ENCODE measurements at regions not wholly inside any gene's neighbourhood (a gene's known extent, or its start where the extent isn't known, plus 50 kb on each side); places are given as distances from the start of the nearest gene placed in this dataset.

GRCh38 chr13:50085063-50085462 is 69.8 kb downstream of the KCNRG start:
- Mint-ChIP-seq H3K9me3 (no peaks in the 10 kb centered on the region), H3K4me1 (peaks cover 34 to 36% of the 10 kb centered on the region in 2 donors), H3K36me3 (peaks cover 16% of the 10 kb centered on the region), H3K27me3 (ENCODE audit: low read depth in 2 of 2) (peaks cover 0 to 3% of the 10 kb centered on the region in 2 donors), H3K27ac (no peak overlapping the region), H3K4me3 (no peak overlapping the region)
- H3K9me3 ChIP-seq (ENCODE audit: control insufficient read depth, insufficient read depth, low read length), result no peaks in the 10 kb centered on the region
- H3K27ac ChIP-seq (ENCODE audit: low read length), result no peak overlapping the region
- DNase-seq (peak in 1 of 2 donors; percentile 63), ATAC-seq (no peak)
- intact Hi-C loops (cut with micrococcal nuclease), result loop anchor here (5.0 kb wide), 1 partner anchor 447 kb away; no protein-coding TSS in a partner anchor
- peaks cover 12% of the 10 kb centered on the region for H3K4me1 ChIP-seq (ENCODE audit: control insufficient read depth, insufficient read depth, low read length)
- peak; percentile 77 for TF ChIP-seq CTCF (IDR thresholded peaks at IDR 0.05)
- WGBS (ENCODE audit: insufficient coverage), result 0% methylated on average over 3 of the region's 4 CpGs
- H3K36me3 ChIP-seq (ENCODE audit: control insufficient read depth, insufficient read depth, low read length), result no peaks in the 10 kb centered on the region
- no peaks in the 10 kb centered on the region for H3K27me3 ChIP-seq (ENCODE audit: control insufficient read depth, insufficient read depth, low read length)
- H3K4me3 ChIP-seq (ENCODE audit: low read length), result no peak overlapping the region

GRCh38 chr13:50089633-50090032 is 74.4 kb downstream of the KCNRG start:
- no peaks in the 10 kb centered on the region for H3K9me3 Mint-ChIP-seq
- Histone ChIP-seq H3K36me3 (ENCODE audit: control insufficient read depth, insufficient read depth, low read length) (no peaks in the 10 kb centered on the region), H3K27me3 (ENCODE audit: control insufficient read depth, insufficient read depth, low read length) (no peaks in the 10 kb centered on the region), H3K4me3 (ENCODE audit: low read length) (no peak overlapping the region), H3K27ac (ENCODE audit: low read length) (no peak overlapping the region), H3K9me3 (ENCODE audit: control insufficient read depth, insufficient read depth, low read length) (no peaks in the 10 kb centered on the region), H3K4me1 (ENCODE audit: control insufficient read depth, insufficient read depth, low read length) (no peaks in the 10 kb centered on the region)
- DNase-seq (no peak), ATAC-seq (no peak)
- intact Hi-C loops (cut with micrococcal nuclease), result loop anchor here (5.0 kb wide), 1 partner anchor 443 kb away; no protein-coding TSS in a partner anchor
- no peak overlapping the region for H3K27ac Mint-ChIP-seq
- no peaks in the 10 kb centered on the region for H3K27me3 Mint-ChIP-seq (ENCODE audit: low read depth in 2 of 2)
- no CpG with 5 or more reads among the region's 1 CpG for whole genome bisulfite sequencing (ENCODE audit: insufficient coverage)
- no peak for TF ChIP-seq CTCF (IDR thresholded peaks at IDR 0.05)
- H3K4me1 Mint-ChIP-seq, result peaks cover 4 to 6% of the 10 kb centered on the region in 2 donors
- no peaks in the 10 kb centered on the region for H3K36me3 Mint-ChIP-seq
- H3K4me3 Mint-ChIP-seq, result no peak overlapping the region

GRCh38 chr13:50090211-50090610 is 75.0 kb downstream of the KCNRG start:
- Histone ChIP-seq H3K4me1 (ENCODE audit: control insufficient read depth, insufficient read depth, low read length) (no peaks in the 10 kb centered on the region), H3K4me3 (ENCODE audit: low read length) (no peak overlapping the region), H3K27me3 (ENCODE audit: control insufficient read depth, insufficient read depth, low read length) (no peaks in the 10 kb centered on the region), H3K9me3 (ENCODE audit: control insufficient read depth, insufficient read depth, low read length) (no peaks in the 10 kb centered on the region), H3K36me3 (ENCODE audit: control insufficient read depth, insufficient read depth, low read length) (no peaks in the 10 kb centered on the region), H3K27ac (ENCODE audit: low read length) (no peak overlapping the region)
- no peak overlapping the region for H3K4me3 Mint-ChIP-seq
- H3K36me3 Mint-ChIP-seq, result no peaks in the 10 kb centered on the region
- H3K4me1 Mint-ChIP-seq, result peaks cover under 1 to 6% of the 10 kb centered on the region in 2 donors
- no peaks in the 10 kb centered on the region for H3K9me3 Mint-ChIP-seq
- intact Hi-C loops (cut with micrococcal nuclease), result no loop called here
- no peak for TF ChIP-seq CTCF (IDR thresholded peaks at IDR 0.05)
- H3K27me3 Mint-ChIP-seq (ENCODE audit: low read depth in 2 of 2), result no peaks in the 10 kb centered on the region
- WGBS (ENCODE audit: insufficient coverage), result 100% methylated on average over 3 of the region's 5 CpGs
- ATAC-seq (no peak), DNase-seq (no peak)
- H3K27ac Mint-ChIP-seq, result no peak overlapping the region

- DNase-seq (no peak), ATAC-seq (no peak)
- no peaks in the 10 kb centered on the region for H3K36me3 ChIP-seq (ENCODE audit: control insufficient read depth, insufficient read depth, low read length)
- peaks cover 2 to 10% of the 10 kb centered on the region in 2 donors for H3K9me3 Mint-ChIP-seq
- TF ChIP-seq CTCF (IDR thresholded peaks at IDR 0.05), result no peak
- H3K4me1 Mint-ChIP-seq, result peaks cover 12 to 17% of the 10 kb centered on the region in 2 donors
- no peaks in the 10 kb centered on the region for H3K27me3 ChIP-seq (ENCODE audit: control insufficient read depth, insufficient read depth, low read length)
- H3K27ac Mint-ChIP-seq, result no peak overlapping the region
- intact Hi-C loops (cut with micrococcal nuclease), result no loop called here
- H3K4me3 Mint-ChIP-seq, result no peak overlapping the region
- H3K27ac ChIP-seq (ENCODE audit: low read length), result no peak overlapping the region
- peaks cover 14% of the 10 kb centered on the region for H3K36me3 Mint-ChIP-seq
- H3K9me3 ChIP-seq (ENCODE audit: control insufficient read depth, insufficient read depth, low read length), result no peaks in the 10 kb centered on the region
- H3K4me1 ChIP-seq (ENCODE audit: control insufficient read depth, insufficient read depth, low read length), result peaks cover 4% of the 10 kb centered on the region
- H3K27me3 Mint-ChIP-seq (ENCODE audit: low read depth in 2 of 2), result no peaks in the 10 kb centered on the region
- H3K4me3 ChIP-seq (ENCODE audit: low read length), result no peak overlapping the region
Measured at GRCh38 chr13:50094615-50095293, 79.5 kb downstream of the KCNRG start.
